K562 (cell line): ENCODE measurements at regions not wholly inside any gene's neighbourhood (a gene's known extent, or its start where the extent isn't known, plus 50 kb on each side); places are given as distances from the start of the nearest gene placed in this dataset.

Experiments used
- ATAC-seq: fragments of 200-7000 bp; cut with Tn5 transposase; 3 replicates; pipeline ENCODE4 v1.9.1; 2020; ENCODE audit warnings: moderate library complexity
- BruUV-seq: library from RNA; stranded (reverse); fragments of 400-500 nt; replicated peaks from 2 replicates; lab custom pipeline; 2021; lab: Mats Ljungman, UMichigan
- CTCF ChIA-PET: fragments of 300-600 bp; formaldehyde crosslinking; extraction: SDS; loops from one replicate; lab custom pipeline; 2021; ENCODE audit warnings: low intra/inter-chr PET ratio; lab: Yijun Ruan, JAX
- POLR2A ChIA-PET: fragments of 300-600, 350-650 bp; sonication (Branson Sonifier 250); formaldehyde crosslinking; extraction: SDS; loops from one replicate; lab custom pipeline; 2021; ENCODE audit warnings: antibody characterized with exemption, inconsistent platforms; lab: Yijun Ruan, JAX
- DNase-seq, 4 experiments: peaks; one replicate each; pipeline versions ENCODE4 v3.0.0 to v3.0.0-alpha.2; 2011 to 2018; ENCODE audit warnings: low spot score in 3 of 4, mixed read lengths in 3 of 4; ENCODE audit errors: extremely low read depth in 1 of 4
- FAIRE-seq: peaks from 2 replicates; lab custom pipeline; 2011; peaks lifted over from hg19 to GRCh38; lab: Jason Lieb, UNC
- H2AFZ ChIP-seq: 2 replicates; pipeline ENCODE4 v1.6.0; 2011; ENCODE audit warnings: low read depth, low read length, control low read depth, inconsistent platforms
- H3K27ac ChIP-seq: fragments of 200-600 bp; 3 replicates; pipeline ENCODE4 v1.8.0; 2011; ENCODE audit warnings: low read depth, mild to moderate bottlenecking, control low read depth, inconsistent platforms, low read length, moderate library complexity, mixed read lengths; ENCODE audit errors: extremely low read depth
- H3K27me3 ChIP-seq, 2 experiments: fragments of 300-600 bp in 1 of 2; 2 replicates in 1 of 2; 3 replicates in 1 of 2; pipeline versions ENCODE4 v1.6.0 to v1.8.0; 2011; ENCODE audit warnings: inconsistent platforms in 2 of 2, low read length in 2 of 2, mild to moderate bottlenecking in 1 of 2, mixed read lengths in 1 of 2, moderate library complexity in 1 of 2; ENCODE audit not compliant: control insufficient read depth in 2 of 2, insufficient read depth in 2 of 2
- H3K36me3 ChIP-seq: fragments of 300-600 bp; 3 replicates; pipeline ENCODE4 v1.8.0; 2011; ENCODE audit warnings: mild to moderate bottlenecking, low read length, inconsistent platforms; ENCODE audit not compliant: control insufficient read depth, insufficient read depth
- H3K4me1 ChIP-seq, 2 experiments: fragments of 200-600 bp in 1 of 2; replicated peaks in 1 of 2; 2 replicates in 1 of 2; 3 replicates in 1 of 2; pipeline versions ENCODE4 v1.5.1 to v1.8.0; 2011; ENCODE audit warnings: inconsistent platforms in 2 of 2, low read length in 2 of 2, mild to moderate bottlenecking in 1 of 2, mixed read lengths in 1 of 2, moderate library complexity in 1 of 2; ENCODE audit not compliant: control insufficient read depth in 2 of 2, insufficient read depth in 2 of 2
- H3K4me2 ChIP-seq: 2 replicates; pipeline ENCODE4 v1.6.1; 2011; ENCODE audit warnings: low read length, control low read depth, inconsistent platforms, mixed read lengths; ENCODE audit not compliant: insufficient read depth
- H3K4me3 ChIP-seq: fragments of 200-600 bp; sonication (generic), shearing (Covaris generic); 2 replicates; pipeline ENCODE4 v1.5.1; 2016; ENCODE audit warnings: control low read depth, inconsistent platforms
- H3K79me2 ChIP-seq: fragments of 200-600 bp; 3 replicates; pipeline ENCODE4 v1.8.0; 2011; ENCODE audit warnings: low read length, inconsistent platforms; ENCODE audit not compliant: control insufficient read depth, insufficient read depth
- H3K9ac ChIP-seq, 2 experiments: 2 replicates each; pipeline versions ENCODE4 v1.6.0 to v1.6.1; 2011; ENCODE audit warnings: low read depth in 2 of 2, low read length in 2 of 2, control low read depth in 1 of 2, inconsistent platforms in 1 of 2, mild to moderate bottlenecking in 1 of 2, mixed read lengths in 1 of 2; ENCODE audit not compliant: insufficient read depth in 1 of 2
- H3K9me1 ChIP-seq: one replicate; pipeline ENCODE4 v1.6.0; 2011; ENCODE audit warnings: inconsistent platforms, mild to moderate bottlenecking, low read length, moderate library complexity; ENCODE audit not compliant: control insufficient read depth, insufficient read depth
- H3K9me3 ChIP-seq: replicated peaks from 2 replicates; pipeline ENCODE4 v1.5.1; 2011; ENCODE audit warnings: low read depth, low read length, inconsistent platforms; ENCODE audit not compliant: control insufficient read depth, insufficient read depth
- H4K20me1 ChIP-seq: replicated peaks from 2 replicates; pipeline ENCODE4 v1.6.1; 2011; ENCODE audit warnings: low read length, inconsistent platforms, mixed read lengths; ENCODE audit not compliant: control insufficient read depth, insufficient read depth
- MAZ ChIP-seq, 2 experiments: fragments of 450-650 bp in 1 of 2; sonication (generic) in 1 of 2; formaldehyde crosslinking; IDR thresholded peaks in 1 of 2; conservative IDR thresholded peaks in 1 of 2; 2 replicates each; pipeline versions ENCODE4 v1.4.0 to v1.5.0; 2020; ENCODE audit warnings: mild to moderate bottlenecking in 1 of 2, missing genetic modification reagents in 1 of 2
- PTBP1 ChIP-seq: fragments of 200-400 bp; formaldehyde crosslinking; IDR thresholded peaks from 2 replicates; pipeline ENCODE4 v1.6.1; 2017; ENCODE audit warnings: low read depth, low read length
- SAP30 ChIP-seq: fragments of 200-600 bp; sonication (generic); IDR thresholded peaks from 2 replicates; pipeline ENCODE4 v1.6.1; 2012; ENCODE audit warnings: borderline replicate concordance, low read depth, mild to moderate bottlenecking, moderate library complexity, low read length, control low read depth, inconsistent platforms; ENCODE audit not compliant: insufficient read depth, poor library complexity, severe bottlenecking
- SIX5 ChIP-seq, 2 experiments: IDR thresholded peaks; 2 replicates each; pipeline ENCODE4 v1.6.1; 2011; ENCODE audit warnings: low read length in 2 of 2, borderline replicate concordance in 1 of 2, low read depth in 1 of 2, mild to moderate bottlenecking in 1 of 2, moderate library complexity in 1 of 2; ENCODE audit not compliant: insufficient read depth in 1 of 2
- SMAD1 ChIP-seq: fragments of 150-350 bp; IDR thresholded peaks from 2 replicates; pipeline ENCODE4 v1.6.1; 2014; ENCODE audit warnings: low read length, low read depth; ENCODE audit not compliant: partially characterized antibody
- TRIM24 ChIP-seq, 2 experiments: fragments of 450-650 bp; IDR thresholded peaks; 2 replicates each; pipeline ENCODE4 v1.6.1; 2016
- ZNF146 ChIP-seq: IDR thresholded peaks from one replicate; pipeline ENCODE4 v1.6.1; 2018; ENCODE audit warnings: missing compliant biosample characterization; ENCODE audit not compliant: unreplicated experiment
- ZSCAN29 ChIP-seq: fragments of 450-650 bp; IDR thresholded peaks from 2 replicates; pipeline ENCODE4 v1.6.1; 2017
- WGBS: fragments of 100-300 bp; shearing (Covaris generic); methylation state at CpG from one replicate; pipeline ENCODE4 v1.1.6; 2016; ENCODE audit warnings: low coverage, mixed read lengths; ENCODE audit not compliant: insufficient coverage; ENCODE audit errors: missing lambda C conversion rate; 5-methylcytosine and 5-hydroxymethylcytosine counted together
- in situ Hi-C: fragments of 300-500 bp; cut with MboI; formaldehyde crosslinking; loops from 4 replicates; pipeline ENCODE4 v1.15.0; 2018; ENCODE audit warnings: inconsistent platforms, mixed read lengths
- intact Hi-C: fragments of 100-400 bp; cut with micrococcal nuclease; formaldehyde crosslinking; loops from 2 replicates; pipeline ENCODE4 v1.14.2; 2022
- TF ChIP-seq, protein P1 (sequence below): fragments of 450-650 bp; IDR thresholded peaks from one replicate; pipeline ENCODE4 v1.6.1; 2018; ENCODE audit warnings: mild to moderate bottlenecking, moderate library complexity; ENCODE audit not compliant: partially characterized antibody

DNA sequence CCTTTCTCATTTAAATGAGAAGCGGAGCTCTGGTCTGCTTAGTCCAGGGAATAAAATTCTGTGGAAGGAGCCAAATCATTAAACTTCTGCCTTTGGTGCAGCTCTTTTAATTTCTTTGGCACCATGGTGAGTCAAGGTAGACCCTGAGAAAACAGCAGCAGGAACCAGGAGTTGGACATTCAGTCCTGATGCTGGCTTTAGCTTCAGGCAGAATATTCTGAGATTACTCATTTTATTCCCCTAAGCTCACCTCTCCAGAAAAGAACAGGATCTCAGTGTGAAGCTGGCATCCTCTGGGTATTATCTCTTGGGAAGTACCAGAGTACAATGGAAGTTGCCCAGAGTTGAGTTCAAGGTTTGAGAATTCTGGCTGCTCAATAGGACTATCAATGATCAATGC is 211.6 kb upstream of the NRP1 start:
- Histone ChIP-seq H3K4me2 (no peak overlapping the region), H4K20me1 (no peaks in the 10 kb centered on the region), H3K36me3 (no peaks in the 10 kb centered on the region), H3K27me3 (no peaks in the 10 kb centered on the region), H3K9ac (no peak overlapping the region), H3K27ac (no peak overlapping the region), H3K4me1 (no peaks in the 10 kb centered on the region), H3K79me2 (no peaks in the 10 kb centered on the region), H3K9me1 (no peaks in the 10 kb centered on the region), H2AFZ (no peak overlapping the region), H3K9me3 (no peaks in the 10 kb centered on the region), H3K4me3 (no peak overlapping the region)
- CTCF ChIA-PET: no interaction called here
- WGBS: 0% methylated on average over 1 of the region's 1 CpG
- BruUV-seq: no TSS peak
- no peak for ATAC-seq
- no peak for TF ChIP-seq SAP30
- TF ChIP-seq, protein P1, sequence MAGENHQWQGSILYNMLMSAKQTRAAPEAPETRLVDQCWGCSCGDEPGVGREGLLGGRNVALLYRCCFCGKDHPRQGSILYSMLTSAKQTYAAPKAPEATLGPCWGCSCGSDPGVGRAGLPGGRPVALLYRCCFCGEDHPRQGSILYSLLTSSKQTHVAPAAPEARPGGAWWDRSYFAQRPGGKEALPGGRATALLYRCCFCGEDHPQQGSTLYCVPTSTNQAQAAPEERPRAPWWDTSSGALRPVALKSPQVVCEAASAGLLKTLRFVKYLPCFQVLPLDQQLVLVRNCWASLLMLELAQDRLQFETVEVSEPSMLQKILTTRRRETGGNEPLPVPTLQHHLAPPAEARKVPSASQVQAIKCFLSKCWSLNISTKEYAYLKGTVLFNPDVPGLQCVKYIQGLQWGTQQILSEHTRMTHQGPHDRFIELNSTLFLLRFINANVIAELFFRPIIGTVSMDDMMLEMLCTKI: no peak
- no peak for TF ChIP-seq TRIM24 (IDR thresholded peaks at IDR 0.05)
- TF ChIP-seq SMAD1: no peak
- TF ChIP-seq SIX5 (IDR thresholded peaks at IDR 0.05; ENCODE audit: borderline replicate concordance in 1 of 2, insufficient read depth in 1 of 2, low read depth in 1 of 2, low read length in 2 of 2): no peak
- no peak for TF ChIP-seq MAZ (CRISPR knock-in tag; conservative IDR thresholded peaks at IDR 0.05 in 1 of 2, IDR thresholded peaks at IDR 0.05 in 1 of 2)
- no peak for TF ChIP-seq ZNF146 (CRISPR knock-in tag)
- TF ChIP-seq ZSCAN29: no peak
- TF ChIP-seq PTBP1: no peak
- no peak for DNase-seq
- POLR2A ChIA-PET: no interaction called here
- intact Hi-C loops: no loop called here
- no peak for FAIRE-seq
- in situ Hi-C loops: no loop called here
